Astrocyte (in vitro differentiated cells and primary cell): ENCODE measurements at regions not wholly inside any gene's neighbourhood (a gene's known extent, or its start where the extent isn't known, plus 50 kb on each side); places are given as distances from the start of the nearest gene placed in this dataset.

Experiments used
- DNase-seq: peaks from one replicate; pipeline ENCODE4 v3.0.0-alpha.2; 2010; ENCODE audit warnings: low read depth
- FAIRE-seq: peaks from 2 replicates; lab custom pipeline; 2011; peaks lifted over from hg19 to GRCh38; lab: Jason Lieb, UNC
- H2AFZ ChIP-seq: 2 replicates; pipeline ENCODE4 v1.6.0; 2012; ENCODE audit warnings: low read depth, low read length, inconsistent platforms
- H3K27ac ChIP-seq: 2 replicates; pipeline ENCODE4 v1.5.1; 2011; ENCODE audit warnings: low read depth, low read length, inconsistent platforms
- H3K27me3 ChIP-seq: 2 replicates; pipeline ENCODE4 v1.6.0; 2011; ENCODE audit warnings: low read length, inconsistent platforms; ENCODE audit not compliant: insufficient read depth
- H3K36me3 ChIP-seq: 2 replicates; pipeline ENCODE4 v1.5.1; 2011; ENCODE audit warnings: low read length, inconsistent platforms; ENCODE audit not compliant: insufficient read depth
- H3K4me1 ChIP-seq: 2 replicates; pipeline ENCODE4 v1.5.1; 2011; ENCODE audit warnings: low read length, inconsistent platforms; ENCODE audit not compliant: insufficient read depth
- H3K4me2 ChIP-seq: 2 replicates; pipeline ENCODE4 v1.6.0; 2012; ENCODE audit warnings: low read length, inconsistent platforms
- H3K4me3 ChIP-seq: 2 replicates; pipeline ENCODE4 v1.5.1; 2011; ENCODE audit warnings: low read depth, mild to moderate bottlenecking, low read length, inconsistent platforms; ENCODE audit not compliant: insufficient read depth
- H3K79me2 ChIP-seq: 2 replicates; pipeline ENCODE4 v1.6.0; 2012; ENCODE audit warnings: mild to moderate bottlenecking, low read length, inconsistent platforms; ENCODE audit not compliant: insufficient read depth
- H3K9ac ChIP-seq: 2 replicates; pipeline ENCODE4 v1.6.0; 2012; ENCODE audit warnings: mild to moderate bottlenecking, low read length, inconsistent platforms
- H3K9me3 ChIP-seq: 2 replicates; pipeline ENCODE4 v1.5.1; 2012; ENCODE audit warnings: low read depth, mild to moderate bottlenecking, low read length, inconsistent platforms; ENCODE audit not compliant: insufficient read depth
- H4K20me1 ChIP-seq: 2 replicates; pipeline ENCODE4 v1.6.0; 2012; ENCODE audit warnings: low read length, inconsistent platforms; ENCODE audit not compliant: insufficient read depth
- H3K27ac Mint-ChIP-seq: one replicate; pipeline ENCODE4 v1.8.0; 2021; ENCODE audit warnings: mild to moderate bottlenecking, mixed read lengths; ENCODE audit not compliant: unreplicated experiment
- H3K27me3 Mint-ChIP-seq: one replicate; pipeline ENCODE4 v1.8.0; 2021; ENCODE audit warnings: low read depth, mixed read lengths; ENCODE audit not compliant: unreplicated experiment
- H3K36me3 Mint-ChIP-seq: one replicate; pipeline ENCODE4 v1.8.0; 2021; ENCODE audit warnings: low read depth, mixed read lengths; ENCODE audit not compliant: unreplicated experiment
- H3K4me1 Mint-ChIP-seq: one replicate; pipeline ENCODE4 v1.8.0; 2021; ENCODE audit warnings: low read depth, mixed read lengths; ENCODE audit not compliant: unreplicated experiment
- H3K4me3 Mint-ChIP-seq: one replicate; pipeline ENCODE4 v1.8.0; 2021; ENCODE audit warnings: mild to moderate bottlenecking, moderate library complexity, mixed read lengths; ENCODE audit not compliant: unreplicated experiment
- H3K9me3 Mint-ChIP-seq: one replicate; pipeline ENCODE4 v1.8.0; 2021; ENCODE audit warnings: mild to moderate bottlenecking, mixed read lengths; ENCODE audit not compliant: unreplicated experiment
- CTCF ChIP-seq: IDR thresholded peaks from 2 replicates; pipeline ENCODE4 v1.5.1; 2011; ENCODE audit warnings: low read depth, mild to moderate bottlenecking, inconsistent platforms, low read length, moderate library complexity; ENCODE audit not compliant: insufficient read depth
- EZH2 ChIP-seq: IDR thresholded peaks from 2 replicates; pipeline ENCODE4 v1.6.1; 2012; ENCODE audit warnings: mild to moderate bottlenecking, low read length, inconsistent platforms; ENCODE audit not compliant: insufficient read depth

DNA sequence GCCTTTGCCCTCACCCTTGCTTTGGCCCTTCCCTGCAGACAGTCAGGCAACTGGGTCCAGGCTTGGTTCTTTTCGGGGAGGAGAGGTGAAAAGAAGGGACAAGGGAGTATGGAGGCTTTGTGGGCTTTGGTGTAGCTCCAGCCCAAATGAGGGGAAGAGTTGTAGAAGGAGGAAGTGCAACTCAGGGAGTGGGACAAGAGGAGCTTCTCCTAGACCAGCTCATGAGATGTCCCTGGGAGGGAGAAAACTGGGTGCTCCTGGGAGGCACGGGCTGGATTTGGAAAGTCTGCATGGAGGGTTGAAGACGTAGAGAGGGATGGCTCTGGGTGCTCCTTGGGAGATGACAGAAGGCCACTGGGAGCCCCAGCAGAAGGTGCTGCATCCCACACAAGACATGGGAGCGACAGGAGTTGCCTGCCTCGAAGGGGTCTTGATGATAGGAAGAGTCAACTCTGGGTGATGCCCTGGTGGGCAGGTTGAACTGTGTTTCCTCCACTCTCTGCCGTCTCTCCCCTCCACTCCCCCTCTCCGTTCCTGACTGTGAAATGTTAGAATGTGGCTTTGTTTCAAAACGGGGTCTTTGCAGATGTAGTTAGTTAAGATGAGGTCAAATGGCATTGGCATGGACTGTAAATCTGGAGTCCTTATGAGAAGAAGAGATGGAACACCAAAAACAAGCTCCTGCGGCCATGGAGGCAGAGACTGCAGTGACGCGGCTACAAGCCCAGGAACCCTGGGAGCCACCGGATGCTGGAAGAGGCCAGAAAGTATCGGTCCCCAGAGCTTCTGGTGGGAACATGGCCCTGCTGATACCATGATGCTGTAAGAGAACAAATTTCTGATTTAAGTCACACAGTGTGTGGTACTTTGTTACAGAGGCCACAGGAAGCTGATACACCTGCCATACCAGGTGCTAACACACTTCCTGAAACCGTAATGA, 298.5 kb downstream of the GLRX3 start:
- Mint-ChIP-seq H3K4me1 (no peaks in the 10 kb centered on the region), H3K36me3 (no peaks in the 10 kb centered on the region), H3K4me3 (no peak overlapping the region), H3K9me3 (peaks cover 12% of the 10 kb centered on the region), H3K27me3 (no peaks in the 10 kb centered on the region), H3K27ac (no peak overlapping the region)
- H4K20me1 ChIP-seq = no peaks in the 10 kb centered on the region
- H3K27ac ChIP-seq = no peak overlapping the region
- H2AFZ ChIP-seq = no peak overlapping the region
- DNase-seq (no peak), FAIRE-seq (no peak)
- no peak for TF ChIP-seq CTCF
- TF ChIP-seq EZH2 = no peak
- H3K79me2 ChIP-seq = no peaks in the 10 kb centered on the region
- no peak overlapping the region for H3K9ac ChIP-seq
- H3K9me3 ChIP-seq = peaks cover 12% of the 10 kb centered on the region
- H3K4me3 ChIP-seq = no peak overlapping the region
- no peak overlapping the region for H3K4me2 ChIP-seq
- H3K4me1 ChIP-seq = no peaks in the 10 kb centered on the region
- H3K36me3 ChIP-seq = no peaks in the 10 kb centered on the region
- H3K27me3 ChIP-seq = no peaks in the 10 kb centered on the region

DNA sequence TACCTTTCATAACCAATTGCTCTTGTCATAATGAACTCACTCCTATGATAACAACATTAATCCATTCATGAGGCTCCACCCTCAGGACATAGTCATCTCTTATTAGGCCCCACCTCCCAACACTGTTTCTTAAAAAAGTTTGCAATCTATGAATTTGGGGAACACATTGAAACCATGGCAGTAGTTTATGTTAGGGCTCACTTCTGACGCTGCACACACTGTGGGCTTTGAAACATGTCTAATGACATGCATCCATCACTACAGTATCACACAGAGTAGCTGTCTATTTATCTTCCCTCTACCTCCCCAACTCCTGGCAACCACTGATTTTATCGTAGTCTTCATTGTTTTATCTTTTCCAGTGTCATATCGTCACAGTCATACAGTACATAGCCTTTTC, 299.8 kb downstream of the GLRX3 start:
- H3K36me3 Mint-ChIP-seq = no peaks in the 10 kb centered on the region
- Histone ChIP-seq H4K20me1 (no peaks in the 10 kb centered on the region), H3K27me3 (no peaks in the 10 kb centered on the region), H3K9me3 (peaks cover 13% of the 10 kb centered on the region), H3K36me3 (no peaks in the 10 kb centered on the region), H3K4me1 (no peaks in the 10 kb centered on the region), H3K9ac (no peak overlapping the region), H3K79me2 (no peaks in the 10 kb centered on the region), H3K4me3 (no peak overlapping the region), H3K27ac (no peak overlapping the region), H2AFZ (no peak overlapping the region), H3K4me2 (no peak overlapping the region)
- TF ChIP-seq EZH2 (no peak), CTCF (no peak)
- no peak overlapping the region for H3K4me3 Mint-ChIP-seq
- DNase-seq (no peak), FAIRE-seq (no peak)
- H3K9me3 Mint-ChIP-seq = peaks cover 14% of the 10 kb centered on the region
- H3K27me3 Mint-ChIP-seq = no peaks in the 10 kb centered on the region
- H3K27ac Mint-ChIP-seq = no peak overlapping the region
- no peaks in the 10 kb centered on the region for H3K4me1 Mint-ChIP-seq

- no peaks in the 10 kb centered on the region for H3K27me3 Mint-ChIP-seq
- H3K27ac Mint-ChIP-seq = no peak overlapping the region
- H3K4me2 ChIP-seq = no peak overlapping the region
- no peaks in the 10 kb centered on the region for H3K27me3 ChIP-seq
- peaks cover 9% of the 10 kb centered on the region for H3K9me3 Mint-ChIP-seq
- no peak overlapping the region for H2AFZ ChIP-seq
- H3K36me3 Mint-ChIP-seq = no peaks in the 10 kb centered on the region
- H3K4me3 ChIP-seq = no peak overlapping the region
- H3K27ac ChIP-seq = no peak overlapping the region
- no peaks in the 10 kb centered on the region for H3K4me1 Mint-ChIP-seq
- no peaks in the 10 kb centered on the region for H3K4me1 ChIP-seq
- no peaks in the 10 kb centered on the region for H3K79me2 ChIP-seq
- DNase-seq = no peak
- no peak for FAIRE-seq
- no peak overlapping the region for H3K9ac ChIP-seq
- TF ChIP-seq CTCF = no peak
- no peak for TF ChIP-seq EZH2
- no peak overlapping the region for H3K4me3 Mint-ChIP-seq
- H3K9me3 ChIP-seq = peaks cover 9% of the 10 kb centered on the region
- no peaks in the 10 kb centered on the region for H4K20me1 ChIP-seq
- no peaks in the 10 kb centered on the region for H3K36me3 ChIP-seq
Observed at GRCh38 chr10:130438861-130439260, 302.7 kb downstream of the GLRX3 start.
